ENCODE measurements at regions not wholly inside any gene's neighbourhood (a gene's known extent, or its start where the extent isn't known, plus 50 kb on each side); places are given as distances from the start of the nearest gene placed in this dataset.

GRCh38 chr7:46613116-46613515, 692.0 kb upstream of the IGFBP3 start:
- no peak for DNase-seq
- H3K9me3 Mint-ChIP-seq: peaks cover 0 to 11% (median 2%) of the 10 kb centered on the region in 7 donors
- H3K36me3 Mint-ChIP-seq: no peaks in the 10 kb centered on the region
- Histone ChIP-seq H3K27me3 (ENCODE audit: control insufficient read depth, insufficient read depth, low read length) (no peaks in the 10 kb centered on the region), H3K36me3 (ENCODE audit: control insufficient read depth, insufficient read depth, low read length) (no peaks in the 10 kb centered on the region), H3K9me3 (ENCODE audit: control insufficient read depth in 2 of 2, low read length in 2 of 2) (no peaks in the 10 kb centered on the region), H3K4me3 (ENCODE audit: low read depth, low read length) (no peak overlapping the region), H3K27ac (ENCODE audit: insufficient read depth, low read length, poor library complexity, severe bottlenecking) (no peak overlapping the region), H3K4me1 (ENCODE audit: control insufficient read depth, insufficient read depth, low read length, poor library complexity, severe bottlenecking) (no peaks in the 10 kb centered on the region)
- no peak for ATAC-seq (ENCODE audit: low read depth in 2 of 2)
- no peaks in the 10 kb centered on the region for H3K27me3 Mint-ChIP-seq
- no peaks in the 10 kb centered on the region for H3K4me1 Mint-ChIP-seq
- no peak overlapping the region for H3K4me3 Mint-ChIP-seq
- no peak overlapping the region for H3K27ac Mint-ChIP-seq

- no peak overlapping the region for H3K27ac Mint-ChIP-seq
These were observed 690.4 kb upstream of the IGFBP3 start for GRCh38 chr7:46611508-46611907.

GRCh38 chr7:46610746-46611145, 689.7 kb upstream of the IGFBP3 start:
- Histone ChIP-seq H3K27me3 (ENCODE audit: control insufficient read depth, insufficient read depth, low read length) (no peaks in the 10 kb centered on the region), H3K9me3 (ENCODE audit: control insufficient read depth in 2 of 2, low read length in 2 of 2) (no peaks in the 10 kb centered on the region), H3K27ac (ENCODE audit: insufficient read depth, low read length, poor library complexity, severe bottlenecking) (no peak overlapping the region), H3K4me3 (ENCODE audit: low read depth, low read length) (no peak overlapping the region), H3K4me1 (ENCODE audit: control insufficient read depth, insufficient read depth, low read length, poor library complexity, severe bottlenecking) (no peaks in the 10 kb centered on the region), H3K36me3 (ENCODE audit: control insufficient read depth, insufficient read depth, low read length) (no peaks in the 10 kb centered on the region)
- H3K27ac Mint-ChIP-seq: no peak overlapping the region
- DNase-seq (no peak), ATAC-seq (ENCODE audit: low read depth in 2 of 2) (no peak)
- no peaks in the 10 kb centered on the region for H3K4me1 Mint-ChIP-seq
- H3K27me3 Mint-ChIP-seq: no peaks in the 10 kb centered on the region
- no peak overlapping the region for H3K4me3 Mint-ChIP-seq
- H3K36me3 Mint-ChIP-seq: no peaks in the 10 kb centered on the region
- H3K9me3 Mint-ChIP-seq: peaks cover 0 to 8% (median 2%) of the 10 kb centered on the region in 7 donors

More at GRCh38 chr7:46611508-46611907, 690.4 kb upstream of the IGFBP3 start:
- H3K36me3 ChIP-seq (ENCODE audit: control insufficient read depth, insufficient read depth, low read length): no peaks in the 10 kb centered on the region
- H3K27me3 Mint-ChIP-seq: no peaks in the 10 kb centered on the region
- no peaks in the 10 kb centered on the region for H3K4me1 ChIP-seq (ENCODE audit: control insufficient read depth, insufficient read depth, low read length, poor library complexity, severe bottlenecking)
- no peak for ATAC-seq (ENCODE audit: low read depth in 2 of 2)
- H3K36me3 Mint-ChIP-seq: no peaks in the 10 kb centered on the region
- DNase-seq: no peak
- H3K4me3 Mint-ChIP-seq: no peak overlapping the region
- no peaks in the 10 kb centered on the region for H3K27me3 ChIP-seq (ENCODE audit: control insufficient read depth, insufficient read depth, low read length)
- no peaks in the 10 kb centered on the region for H3K9me3 ChIP-seq (ENCODE audit: control insufficient read depth in 2 of 2, low read length in 2 of 2)
- H3K4me1 Mint-ChIP-seq: no peaks in the 10 kb centered on the region
- H3K27ac ChIP-seq (ENCODE audit: insufficient read depth, low read length, poor library complexity, severe bottlenecking): no peak overlapping the region
- H3K9me3 Mint-ChIP-seq: peaks cover 0 to 8% (median 2%) of the 10 kb centered on the region in 7 donors
- H3K4me3 ChIP-seq (ENCODE audit: low read depth, low read length): no peak overlapping the region

- H3K27me3 ChIP-seq (ENCODE audit: control insufficient read depth, insufficient read depth, low read length): no peaks in the 10 kb centered on the region
- Mint-ChIP-seq H3K36me3 (no peaks in the 10 kb centered on the region), H3K9me3 (peaks cover 0 to 8% (median 0%) of the 10 kb centered on the region in 7 donors), H3K27me3 (no peaks in the 10 kb centered on the region), H3K4me3 (no peak overlapping the region), H3K27ac (no peak overlapping the region), H3K4me1 (no peaks in the 10 kb centered on the region)
- no peak overlapping the region for H3K27ac ChIP-seq (ENCODE audit: insufficient read depth, low read length, poor library complexity, severe bottlenecking)
- no peaks in the 10 kb centered on the region for H3K4me1 ChIP-seq (ENCODE audit: control insufficient read depth, insufficient read depth, low read length, poor library complexity, severe bottlenecking)
- H3K4me3 ChIP-seq (ENCODE audit: low read depth, low read length): no peak overlapping the region
- no peak for DNase-seq
- no peaks in the 10 kb centered on the region for H3K36me3 ChIP-seq (ENCODE audit: control insufficient read depth, insufficient read depth, low read length)
- ATAC-seq (ENCODE audit: low read depth in 2 of 2): no peak
- no peaks in the 10 kb centered on the region for H3K9me3 ChIP-seq (ENCODE audit: control insufficient read depth in 2 of 2, low read length in 2 of 2)
These were observed 686.1 kb upstream of the IGFBP3 start for GRCh38 chr7:46607176-46607575.

- peaks cover 0 to 10% (median 0%) of the 10 kb centered on the region in 7 donors for H3K9me3 Mint-ChIP-seq
- Histone ChIP-seq H3K4me3 (ENCODE audit: low read depth, low read length) (no peak overlapping the region), H3K36me3 (ENCODE audit: control insufficient read depth, insufficient read depth, low read length) (no peaks in the 10 kb centered on the region), H3K4me1 (ENCODE audit: control insufficient read depth, insufficient read depth, low read length, poor library complexity, severe bottlenecking) (no peaks in the 10 kb centered on the region), H3K27ac (ENCODE audit: insufficient read depth, low read length, poor library complexity, severe bottlenecking) (no peak overlapping the region), H3K27me3 (ENCODE audit: control insufficient read depth, insufficient read depth, low read length) (no peaks in the 10 kb centered on the region), H3K9me3 (ENCODE audit: control insufficient read depth in 2 of 2, low read length in 2 of 2) (no peaks in the 10 kb centered on the region)
- H3K27ac Mint-ChIP-seq: no peak overlapping the region
- no peaks in the 10 kb centered on the region for H3K27me3 Mint-ChIP-seq
- no peaks in the 10 kb centered on the region for H3K4me1 Mint-ChIP-seq
- DNase-seq (no peak), ATAC-seq (ENCODE audit: low read depth in 2 of 2) (no peak)
- H3K36me3 Mint-ChIP-seq: no peaks in the 10 kb centered on the region
- no peak overlapping the region for H3K4me3 Mint-ChIP-seq
These were observed 685.7 kb upstream of the IGFBP3 start for GRCh38 chr7:46606761-46607160.

GRCh38 chr7:46604241-46604661, 683.2 kb upstream of the IGFBP3 start:
- H3K27me3 Mint-ChIP-seq: no peaks in the 10 kb centered on the region
- no peaks in the 10 kb centered on the region for H3K4me1 Mint-ChIP-seq
- Histone ChIP-seq H3K4me3 (ENCODE audit: low read depth, low read length) (no peak overlapping the region), H3K9me3 (ENCODE audit: control insufficient read depth in 2 of 2, low read length in 2 of 2) (no peaks in the 10 kb centered on the region), H3K27me3 (ENCODE audit: control insufficient read depth, insufficient read depth, low read length) (no peaks in the 10 kb centered on the region), H3K27ac (ENCODE audit: insufficient read depth, low read length, poor library complexity, severe bottlenecking) (no peak overlapping the region), H3K36me3 (ENCODE audit: control insufficient read depth, insufficient read depth, low read length) (no peaks in the 10 kb centered on the region), H3K4me1 (ENCODE audit: control insufficient read depth, insufficient read depth, low read length, poor library complexity, severe bottlenecking) (no peaks in the 10 kb centered on the region)
- no peak overlapping the region for H3K4me3 Mint-ChIP-seq
- no peak overlapping the region for H3K27ac Mint-ChIP-seq
- H3K36me3 Mint-ChIP-seq: no peaks in the 10 kb centered on the region
- no peak for DNase-seq
- no peak for ATAC-seq (ENCODE audit: low read depth in 2 of 2)
- peaks cover 0 to 8% (median 2%) of the 10 kb centered on the region in 7 donors for H3K9me3 Mint-ChIP-seq

- no peak overlapping the region for H3K27ac ChIP-seq (ENCODE audit: insufficient read depth, low read length, poor library complexity, severe bottlenecking)
- DNase-seq (no peak), ATAC-seq (ENCODE audit: low read depth in 2 of 2) (no peak)
- no peak overlapping the region for H3K27ac Mint-ChIP-seq
- H3K4me1 Mint-ChIP-seq: no peaks in the 10 kb centered on the region
- no peaks in the 10 kb centered on the region for H3K36me3 ChIP-seq (ENCODE audit: control insufficient read depth, insufficient read depth, low read length)
- H3K27me3 ChIP-seq (ENCODE audit: control insufficient read depth, insufficient read depth, low read length): no peaks in the 10 kb centered on the region
- peaks cover 0 to 8% (median 2%) of the 10 kb centered on the region in 7 donors for H3K9me3 Mint-ChIP-seq
- no peaks in the 10 kb centered on the region for H3K36me3 Mint-ChIP-seq
- no peaks in the 10 kb centered on the region for H3K9me3 ChIP-seq (ENCODE audit: control insufficient read depth in 2 of 2, low read length in 2 of 2)
- no peak overlapping the region for H3K4me3 Mint-ChIP-seq
- no peaks in the 10 kb centered on the region for H3K4me1 ChIP-seq (ENCODE audit: control insufficient read depth, insufficient read depth, low read length, poor library complexity, severe bottlenecking)
- H3K27me3 Mint-ChIP-seq: no peaks in the 10 kb centered on the region
- no peak overlapping the region for H3K4me3 ChIP-seq (ENCODE audit: low read depth, low read length)
These were observed 682.7 kb upstream of the IGFBP3 start for GRCh38 chr7:46603780-46604179.

GRCh38 chr7:46603296-46603752, 682.3 kb upstream of the IGFBP3 start:
- no peak for ATAC-seq (ENCODE audit: low read depth in 2 of 2)
- H3K27me3 Mint-ChIP-seq: no peaks in the 10 kb centered on the region

More at GRCh38 chr7:46603296-46603752, 682.3 kb upstream of the IGFBP3 start:
- Histone ChIP-seq H3K36me3 (ENCODE audit: control insufficient read depth, insufficient read depth, low read length) (no peaks in the 10 kb centered on the region), H3K4me1 (ENCODE audit: control insufficient read depth, insufficient read depth, low read length, poor library complexity, severe bottlenecking) (no peaks in the 10 kb centered on the region), H3K9me3 (ENCODE audit: control insufficient read depth in 2 of 2, low read length in 2 of 2) (no peaks in the 10 kb centered on the region), H3K27me3 (ENCODE audit: control insufficient read depth, insufficient read depth, low read length) (no peaks in the 10 kb centered on the region), H3K4me3 (ENCODE audit: low read depth, low read length) (no peak overlapping the region), H3K27ac (ENCODE audit: insufficient read depth, low read length, poor library complexity, severe bottlenecking) (no peak overlapping the region)
- Mint-ChIP-seq H3K4me1 (no peaks in the 10 kb centered on the region), H3K27ac (no peak overlapping the region), H3K9me3 (peaks cover 0 to 8% (median 2%) of the 10 kb centered on the region in 7 donors), H3K36me3 (no peaks in the 10 kb centered on the region), H3K4me3 (no peak overlapping the region)
- DNase-seq: no peak
